ENCODE measurements at regions not wholly inside any gene's neighbourhood (a gene's known extent, or its start where the extent isn't known, plus 50 kb on each side); places are given as distances from the start of the nearest gene placed in this dataset.

DNA sequence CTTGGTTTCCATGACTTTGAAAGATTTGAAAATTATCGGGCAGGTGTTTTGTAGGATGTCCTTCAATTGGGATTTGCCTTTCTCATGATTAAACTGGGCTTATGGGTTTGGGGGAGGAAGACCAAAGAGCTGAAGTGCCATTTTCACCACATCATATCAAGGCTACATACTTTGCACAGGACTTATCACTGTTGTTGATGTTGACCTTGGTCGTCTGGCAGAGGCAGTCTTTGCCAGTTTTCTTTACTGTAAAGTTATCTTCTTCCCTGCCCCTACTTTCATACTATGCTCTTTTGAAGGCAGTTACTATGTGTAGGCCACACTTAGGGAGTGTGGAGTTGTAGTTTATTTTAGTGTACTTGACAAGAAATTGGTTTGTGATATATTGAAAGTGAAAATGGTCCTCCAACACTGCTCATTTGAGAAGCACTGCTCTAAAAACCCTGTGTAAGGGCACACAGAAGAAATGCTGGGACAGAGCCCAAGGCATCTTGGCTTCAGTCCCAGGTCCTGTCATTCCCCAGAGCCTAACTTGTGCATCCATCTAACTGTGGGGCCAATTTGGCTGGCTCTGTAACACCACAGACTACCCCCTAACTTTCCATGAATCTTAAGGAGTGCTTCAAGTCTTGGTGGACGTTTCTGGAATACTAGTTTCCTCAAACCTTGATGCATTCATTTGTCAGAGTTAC, 384.9 kb downstream of the KCNRG start:
- DNase-seq, result no peak

DNA sequence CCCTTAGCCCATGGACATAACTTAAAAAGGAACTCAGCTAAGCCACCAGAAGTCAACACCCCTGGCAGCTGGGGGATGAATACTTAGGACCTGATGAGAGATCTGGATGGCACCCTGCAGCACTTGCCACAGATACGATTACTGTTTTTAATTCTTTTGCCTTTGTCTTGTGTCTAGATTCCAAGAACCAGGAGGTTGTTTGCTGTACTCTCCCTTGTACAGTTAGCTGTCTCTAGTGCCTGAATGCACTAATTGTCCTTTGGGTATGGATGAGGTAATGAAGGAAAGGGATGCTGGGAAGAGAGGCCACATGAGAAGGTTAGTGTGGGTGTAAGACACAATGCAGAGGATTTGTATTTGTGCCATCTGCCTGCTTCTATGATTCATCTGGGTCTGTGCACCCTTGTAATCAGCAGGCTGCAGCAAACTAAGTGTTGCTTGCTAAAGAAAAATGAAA, 385.8 kb downstream of the KCNRG start:
- no peak for DNase-seq

DNA sequence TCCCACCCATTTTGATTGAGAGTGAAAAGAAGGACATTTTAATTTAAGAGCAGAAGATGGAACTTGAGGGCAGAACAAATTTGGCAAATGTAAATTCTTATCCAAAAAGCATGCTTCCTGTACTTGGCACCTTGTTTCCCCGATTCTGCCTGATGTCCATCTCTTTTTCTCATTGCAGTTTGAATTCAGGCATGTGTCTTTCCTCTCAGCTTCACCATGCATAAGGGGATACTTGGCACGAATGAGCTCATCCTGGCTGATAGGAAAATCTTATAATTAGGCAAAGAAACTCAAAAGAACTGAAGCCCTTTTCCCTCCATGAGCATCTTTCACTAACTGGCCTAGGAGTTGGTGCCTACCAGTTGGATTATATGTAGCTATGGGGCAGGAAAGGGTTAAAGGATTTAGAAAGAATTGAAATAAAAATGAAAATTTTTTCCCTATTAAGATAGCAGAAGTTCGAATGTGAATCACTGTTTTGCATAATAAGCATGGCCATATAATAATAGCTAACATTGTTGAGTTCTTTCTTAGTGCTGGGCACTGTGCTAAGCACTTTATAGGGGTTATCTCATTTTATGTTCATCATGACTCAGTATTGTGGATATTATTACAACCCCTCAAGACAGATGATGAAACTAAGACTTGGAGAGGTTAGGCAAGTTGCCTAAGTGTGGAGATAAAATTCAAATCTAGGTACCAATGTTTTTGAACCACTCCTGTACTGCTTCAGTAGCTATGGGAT, 386.6 kb downstream of the KCNRG start:
- no peak for DNase-seq

DNA sequence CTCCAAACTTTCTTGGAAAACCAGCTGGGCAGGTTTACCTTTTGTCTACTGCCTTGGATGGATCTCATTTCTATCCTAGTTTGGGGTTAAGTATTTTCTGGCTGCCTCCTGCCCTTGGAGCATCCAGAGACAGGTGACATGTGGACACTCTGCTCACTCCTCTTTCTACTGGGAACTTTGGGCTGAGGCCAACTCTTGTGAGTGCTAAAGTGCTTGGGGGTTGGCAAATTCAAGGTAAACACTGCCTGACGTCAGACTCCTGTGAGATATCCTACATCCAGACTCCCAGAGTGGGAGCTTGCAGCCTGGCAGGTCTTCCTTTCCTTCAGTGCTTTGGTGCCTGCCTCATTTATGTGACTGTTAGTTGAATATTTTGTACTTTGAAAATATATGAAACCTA, 388.1 kb downstream of the KCNRG start:
- DNase-seq, result no peak

DNA sequence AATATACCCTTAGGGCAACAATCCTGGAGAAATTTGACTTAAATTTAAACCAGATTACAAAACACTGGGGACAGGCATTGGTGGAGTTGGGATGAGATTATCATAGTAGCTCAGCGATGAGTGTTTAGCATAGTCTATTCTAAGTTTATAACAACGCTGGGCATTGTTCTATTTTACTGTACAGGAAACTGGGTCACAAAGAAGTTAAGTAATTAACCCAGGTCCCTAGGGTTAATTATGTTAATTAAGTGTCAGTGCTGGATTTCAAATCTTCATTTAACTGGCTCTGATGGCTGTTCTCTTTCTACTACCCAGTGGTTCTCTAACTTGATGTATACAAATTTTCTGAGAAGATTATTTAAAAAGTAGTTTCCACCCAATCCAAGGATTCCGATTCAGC, 388.9 kb downstream of the KCNRG start:
- no peak for DNase-seq

DNA sequence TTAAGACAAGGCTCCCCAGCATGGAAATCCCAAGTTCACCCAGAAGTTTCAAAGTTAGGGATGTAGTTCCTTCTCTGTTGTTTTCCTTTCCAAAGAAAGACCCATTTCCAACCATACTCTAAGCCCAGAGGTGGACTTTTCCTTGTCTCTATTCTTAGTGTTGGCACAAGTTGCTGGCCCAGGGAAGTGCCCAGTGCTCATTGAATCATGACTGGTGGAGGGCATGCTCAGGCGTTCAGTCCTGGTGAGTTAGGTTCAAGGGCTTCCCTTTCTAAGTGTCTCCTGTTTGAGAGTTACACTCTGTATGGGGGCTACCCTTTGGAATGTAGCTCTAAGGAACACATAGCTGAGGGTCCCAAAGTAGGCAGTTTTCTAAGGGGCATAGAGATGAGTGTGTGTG, 389.5 kb downstream of the KCNRG start:
- DNase-seq, result no peak

DNA sequence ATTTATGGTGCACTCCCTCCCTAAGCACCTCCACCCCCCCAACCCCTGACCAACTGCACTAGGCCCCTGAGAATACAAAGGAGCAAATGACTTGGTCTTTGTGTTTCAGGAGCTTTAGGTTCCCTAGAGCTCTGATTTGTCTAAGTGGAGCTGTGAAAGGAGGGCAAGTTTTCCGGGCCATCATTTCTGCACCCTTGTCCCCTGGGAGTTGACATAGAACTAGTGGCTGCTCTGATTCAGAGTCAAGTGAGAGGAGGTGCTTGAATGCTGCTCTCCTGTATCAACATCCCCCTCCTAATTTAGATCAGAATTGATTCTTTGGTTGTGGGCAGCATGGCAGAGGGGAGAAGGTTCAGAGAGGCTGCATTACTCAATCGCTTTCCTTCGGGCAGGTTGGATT, 391.6 kb downstream of the KCNRG start:
- DNase-seq, result no peak

DNA sequence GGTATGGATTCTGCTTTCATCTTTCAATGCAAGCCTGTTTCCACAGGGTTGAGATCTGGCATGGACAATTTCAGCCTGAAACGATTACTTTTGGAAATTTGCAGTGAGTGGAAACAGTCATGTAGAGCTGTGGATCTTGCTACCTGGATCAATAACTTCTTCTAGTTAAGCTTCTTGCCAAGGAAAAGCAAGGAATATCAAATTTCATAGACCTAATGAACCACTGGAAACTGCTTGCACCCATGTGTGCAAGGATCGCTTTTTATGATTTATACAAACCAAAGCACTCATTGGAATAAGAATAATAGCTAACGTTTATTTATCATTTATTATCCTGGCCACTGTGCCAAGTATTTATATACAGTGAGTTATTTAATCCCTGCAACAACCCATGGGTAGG, 392.8 kb downstream of the KCNRG start:
- DNase-seq, result no peak

DNA sequence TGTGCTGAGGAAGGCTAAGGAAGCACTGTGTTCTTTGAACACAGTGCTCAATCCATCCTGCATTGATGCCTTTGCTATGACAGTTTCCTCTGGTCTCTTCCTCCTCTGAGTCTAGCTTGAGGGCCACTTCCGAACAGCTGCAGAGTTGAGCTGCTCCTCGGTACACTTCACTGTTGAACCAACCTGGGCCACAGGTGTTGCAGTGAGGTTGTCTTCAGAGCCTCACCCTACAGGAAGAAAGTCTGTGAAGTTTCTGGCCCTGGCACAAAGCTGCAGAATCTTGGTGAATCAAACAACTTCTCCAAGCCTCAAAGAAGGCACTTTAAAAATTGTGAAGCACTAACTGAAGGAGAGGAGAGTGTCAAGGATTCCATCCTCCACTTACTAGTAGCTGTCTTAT, 394.0 kb downstream of the KCNRG start:
- DNase-seq, result no peak

DNA sequence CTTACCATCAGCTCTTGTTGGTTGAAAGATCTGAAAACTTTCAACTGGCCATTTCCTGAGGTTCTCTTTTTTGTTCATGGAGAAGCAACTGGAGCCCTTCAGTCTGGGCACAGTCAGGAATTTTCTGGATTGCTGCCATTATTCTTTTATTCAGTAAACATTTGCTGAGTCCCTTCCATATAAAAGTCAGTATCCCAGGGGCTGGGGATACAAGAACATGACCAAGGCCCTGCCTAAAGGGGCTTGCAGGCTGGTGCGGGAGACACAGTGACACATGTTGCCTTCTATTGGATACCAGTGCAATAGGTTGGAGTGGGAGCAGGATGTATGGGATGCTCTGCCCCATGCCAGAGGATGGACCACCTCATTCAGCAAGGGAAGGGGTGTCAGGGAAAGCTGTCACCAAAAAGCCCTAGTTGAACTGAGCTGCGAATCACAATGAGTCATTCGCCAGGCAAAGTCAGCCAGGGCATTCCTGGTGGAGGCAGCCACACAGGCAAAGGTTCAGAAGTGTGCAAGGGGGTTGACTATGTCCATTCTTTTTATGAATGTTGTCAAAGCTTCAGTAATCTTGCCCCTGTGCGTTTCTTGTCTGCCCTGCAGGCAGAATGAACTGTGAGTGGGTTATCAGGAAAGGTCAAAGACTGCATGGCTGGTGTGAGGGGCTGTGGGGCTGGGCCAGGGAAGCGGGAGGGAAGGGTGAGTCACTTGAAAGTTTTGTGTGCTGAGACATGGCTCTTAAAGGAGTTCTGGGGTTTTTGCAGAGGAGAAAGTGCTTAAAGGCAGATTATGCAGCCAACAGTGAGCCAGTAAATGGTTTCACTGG, 395.9 kb downstream of the KCNRG start:
- DNase-seq, result peak; percentile 4

DNA sequence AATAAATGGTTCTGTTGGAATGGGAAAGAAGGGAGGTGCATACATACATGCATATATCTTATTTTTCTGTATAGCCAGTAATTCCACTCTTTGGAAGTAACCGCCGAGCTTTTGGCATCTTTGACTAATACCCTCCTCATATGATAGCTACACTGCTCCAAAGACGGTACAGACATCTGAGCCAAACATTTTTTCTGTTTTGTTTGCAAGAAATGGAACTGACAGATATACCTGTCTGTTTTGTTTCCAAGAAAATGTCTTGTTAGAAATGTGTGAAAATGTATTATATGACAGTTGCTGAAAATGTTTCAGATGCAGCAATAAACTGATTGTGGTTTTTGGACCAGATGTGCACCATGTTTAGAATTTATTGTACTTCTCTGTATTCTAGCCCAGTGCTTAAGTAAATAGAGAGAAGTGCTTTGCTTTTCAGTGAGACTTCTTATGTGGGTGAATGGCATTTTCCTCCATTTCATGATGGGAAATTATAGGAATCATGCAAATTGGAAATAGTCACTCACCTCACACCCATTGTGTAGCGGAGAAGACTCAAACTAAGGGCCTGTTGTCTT, 396.9 kb downstream of the KCNRG start:
- no peak for DNase-seq

DNA sequence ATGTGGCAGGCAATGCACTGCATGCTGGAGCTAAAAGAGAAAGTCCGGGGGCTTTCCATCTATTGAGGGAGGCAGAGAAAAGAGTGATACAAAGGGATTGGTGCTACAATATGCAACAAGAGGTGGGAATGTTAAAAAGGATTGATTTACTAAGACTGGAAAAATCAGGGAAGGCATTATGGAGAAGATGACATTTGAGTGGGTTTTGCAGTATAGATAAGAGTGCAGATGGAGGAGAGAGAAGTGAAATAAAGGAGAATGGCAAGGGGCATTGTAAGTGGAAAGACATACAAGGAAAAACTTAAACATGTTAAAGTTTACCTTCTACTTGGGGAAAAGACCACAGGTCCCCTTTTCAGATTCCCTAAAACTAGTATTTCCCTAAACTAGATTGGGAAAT, 399.4 kb downstream of the KCNRG start:
- no peak for DNase-seq

DNA sequence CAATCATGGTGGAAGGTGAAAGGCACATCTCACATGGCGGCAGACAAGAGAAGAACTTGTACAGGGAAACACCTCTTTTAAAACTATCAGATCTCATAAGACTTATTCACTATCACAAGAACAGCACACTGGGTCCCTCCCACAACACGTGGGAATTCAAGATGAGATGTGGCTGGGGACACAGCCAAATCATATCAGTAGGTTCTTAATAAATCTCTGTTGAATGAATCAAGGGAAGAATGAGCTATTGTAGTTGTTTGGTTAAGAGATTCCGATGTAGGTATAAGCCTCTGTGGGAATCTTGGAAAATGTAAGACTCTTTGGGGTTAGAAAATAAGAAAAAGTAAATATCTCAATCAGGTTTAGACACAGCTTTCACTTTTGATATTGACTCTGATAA, 400.2 kb downstream of the KCNRG start:
- no peak for DNase-seq

DNA sequence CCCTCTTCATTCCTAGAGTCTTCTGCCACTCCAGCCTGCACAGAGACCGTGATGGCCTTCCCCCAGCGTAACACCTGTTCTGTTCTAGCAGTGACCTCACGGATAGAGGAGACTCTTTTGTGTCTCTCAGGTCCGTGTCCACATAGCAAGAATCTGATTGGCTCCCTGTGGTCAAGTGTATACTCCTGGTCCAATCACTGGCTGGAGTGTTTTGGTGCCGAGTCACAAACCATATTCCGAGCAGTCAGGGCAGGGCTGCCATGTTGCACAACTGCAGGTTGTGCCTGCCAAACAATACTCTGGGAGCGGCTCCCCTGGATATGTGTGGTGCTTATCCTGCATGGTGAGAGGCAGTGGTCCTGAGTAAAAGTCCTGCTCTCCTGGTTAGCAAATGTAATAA, 402.4 kb downstream of the KCNRG start:
- no peak for DNase-seq

DNA sequence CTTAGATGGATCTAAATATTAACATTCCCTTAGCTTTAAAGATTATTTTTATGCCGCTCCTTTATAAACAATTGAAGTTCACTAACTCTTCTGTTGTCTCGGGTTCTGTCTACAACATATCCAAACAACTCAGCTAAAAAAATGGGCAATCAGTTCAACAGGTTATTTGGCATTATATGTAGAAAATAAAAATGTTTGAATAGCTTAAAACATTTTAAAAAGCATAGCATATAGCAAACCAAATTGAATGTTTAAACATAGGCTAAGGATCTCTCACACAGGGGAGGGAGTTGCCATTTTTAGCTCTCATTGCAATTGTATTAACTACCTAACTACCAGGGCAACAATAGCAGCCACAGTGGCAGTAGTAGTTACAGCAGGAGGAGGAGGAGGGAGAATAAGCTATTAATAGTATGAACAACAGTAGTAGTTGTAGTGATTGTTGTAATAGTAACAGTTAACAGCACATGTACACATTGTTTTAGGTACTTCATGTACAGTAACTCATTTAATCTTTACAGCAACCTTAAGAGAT, 404.2 kb downstream of the KCNRG start:
- no peak for DNase-seq

DNA sequence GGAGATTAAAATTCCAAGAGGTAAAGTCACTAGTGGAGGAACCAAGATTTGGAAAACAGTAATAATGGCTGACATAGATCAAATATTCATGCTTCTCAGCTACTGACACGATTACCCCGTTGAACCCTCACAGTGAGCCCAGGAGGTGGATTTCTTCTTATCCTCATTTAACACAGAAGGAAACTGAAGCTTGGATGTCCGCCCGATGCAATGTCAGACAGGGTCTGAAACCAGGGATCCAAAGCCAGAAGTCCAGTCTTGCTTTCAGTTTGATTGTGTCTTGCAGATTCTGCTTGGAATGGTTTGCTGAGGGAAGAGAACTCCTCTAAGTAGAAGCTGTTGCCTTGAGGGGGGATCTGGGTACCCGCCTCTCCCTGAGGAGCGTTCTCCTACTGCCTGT, 404.7 kb downstream of the KCNRG start:
- no peak for DNase-seq

DNA sequence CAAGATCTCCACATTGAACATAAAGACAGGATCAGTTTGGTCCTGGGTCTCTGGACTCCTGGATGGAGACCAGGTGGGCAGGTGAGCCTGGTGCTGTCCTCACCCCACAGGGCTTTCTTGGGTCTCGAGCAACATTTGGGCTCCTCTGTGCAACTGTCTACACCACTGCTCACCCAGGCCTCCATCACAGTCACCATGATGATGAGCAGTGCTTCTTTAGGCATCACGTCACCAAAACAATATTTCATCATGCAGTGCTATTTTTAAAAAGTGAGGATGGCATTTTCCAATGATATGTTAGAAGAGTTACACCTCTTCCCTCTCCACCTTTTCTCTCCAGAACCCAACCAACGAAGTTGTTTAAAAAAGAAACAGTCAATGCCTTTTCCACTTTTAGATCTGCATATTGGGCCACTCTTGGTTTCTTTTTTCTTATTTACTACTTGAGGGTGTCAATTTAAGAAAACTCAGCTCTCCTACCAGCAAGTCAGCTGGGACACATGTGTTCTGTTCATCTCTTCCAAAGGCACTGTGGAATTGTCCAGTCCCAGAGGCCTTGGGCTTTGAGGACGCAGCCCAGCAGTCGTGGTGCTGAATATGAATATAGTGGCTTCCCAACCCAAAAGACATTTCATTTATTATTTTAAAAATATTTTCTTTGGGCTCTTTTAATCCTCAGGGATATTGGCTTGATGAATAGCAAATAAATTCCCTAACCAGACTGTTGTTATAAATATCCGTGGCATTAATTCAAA, 405.7 kb downstream of the KCNRG start:
- no peak for DNase-seq

DNA sequence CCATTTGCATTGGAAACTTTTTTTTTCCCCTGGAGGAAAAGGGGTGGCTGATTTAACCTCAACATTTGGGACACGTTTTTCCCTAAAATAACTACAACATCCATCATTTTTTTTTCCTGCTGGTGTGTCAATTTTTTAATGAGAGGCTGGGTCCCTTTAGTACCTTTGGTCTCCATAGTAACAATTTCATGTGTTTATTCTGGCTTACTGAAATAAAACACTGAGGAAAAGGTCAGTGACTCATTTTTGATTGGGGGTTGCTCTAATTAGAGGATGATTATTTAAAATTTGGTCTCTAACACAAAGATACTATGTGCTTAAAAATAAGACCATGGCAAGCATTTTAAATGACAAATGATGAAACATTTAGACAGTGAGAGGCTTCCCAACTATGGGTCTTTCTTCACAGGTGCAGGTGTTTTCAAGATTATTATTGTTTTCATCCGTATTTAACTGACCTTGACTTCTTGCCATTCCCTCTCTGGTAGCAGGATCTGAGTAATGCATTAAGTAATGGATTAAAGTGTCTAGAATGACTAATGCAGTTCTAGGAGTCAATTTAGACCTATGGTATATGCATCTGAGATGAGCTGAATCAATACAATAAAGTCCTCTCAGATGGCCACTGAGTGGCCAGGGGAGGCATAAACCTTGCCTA, 406.4 kb downstream of the KCNRG start:
- DNase-seq, result no peak

DNA sequence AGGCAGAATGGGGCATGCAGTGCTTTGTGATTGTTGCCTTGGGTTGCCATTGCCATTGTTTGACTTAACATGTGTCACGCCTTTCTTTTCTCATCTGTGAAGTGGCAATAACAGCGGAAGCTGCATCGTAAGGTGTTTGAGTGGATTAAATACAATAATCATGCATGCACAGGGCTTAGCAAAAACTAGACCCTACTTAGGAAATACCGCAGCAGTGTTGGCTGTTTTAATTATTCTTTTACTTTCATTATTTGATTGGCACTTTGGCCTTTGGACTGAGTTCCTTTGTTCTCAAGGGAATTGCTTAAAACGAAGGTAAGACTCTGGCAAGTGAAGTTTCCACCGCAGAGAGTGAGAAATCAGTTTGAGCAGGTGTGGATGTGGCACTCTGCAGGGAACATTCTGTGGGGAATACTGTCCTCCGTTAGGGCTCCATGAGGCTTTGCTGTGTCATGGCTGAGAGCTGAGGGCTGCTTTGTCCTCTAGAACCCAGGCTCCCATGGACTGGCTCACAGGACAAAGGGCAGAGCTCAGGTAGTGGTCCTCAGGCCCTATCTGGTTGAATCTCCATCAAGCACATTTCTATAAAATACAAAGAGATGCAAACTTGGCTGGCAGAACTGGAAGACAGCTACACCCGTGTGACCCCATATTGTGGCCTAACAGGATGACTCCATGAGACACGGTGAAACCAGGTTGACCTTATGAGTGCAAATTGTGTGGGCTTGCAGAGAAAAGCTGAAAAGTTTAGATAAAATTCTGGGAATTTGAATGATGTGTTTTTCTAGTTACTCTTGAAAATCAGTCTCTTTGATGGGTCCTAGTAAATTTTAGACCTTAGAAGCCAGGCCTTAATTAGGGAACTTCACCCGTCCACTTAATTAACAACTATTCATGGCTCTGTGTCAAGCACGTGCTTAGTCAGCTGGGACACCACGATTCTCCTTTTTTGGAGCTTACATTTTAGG, 407.2 kb downstream of the KCNRG start:
- no peak for DNase-seq

DNA sequence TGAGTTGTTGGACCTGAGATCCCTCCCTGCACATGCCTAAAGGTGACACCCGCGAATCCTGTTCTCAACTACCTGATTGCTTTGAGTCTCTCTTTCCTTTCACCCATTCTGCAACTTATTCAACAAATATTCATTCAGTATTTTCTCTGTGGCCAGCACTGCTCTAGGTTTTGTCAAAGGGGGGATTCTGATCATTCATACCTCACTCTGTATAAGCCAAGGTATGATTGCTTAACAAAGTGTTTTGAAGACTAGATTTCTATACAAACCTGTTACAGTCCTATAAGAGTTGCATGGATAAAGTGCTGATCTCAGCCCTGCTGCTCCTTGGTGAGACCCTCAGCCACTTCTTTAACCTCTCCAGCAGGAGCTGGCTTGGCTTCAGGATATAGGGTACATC, 409.7 kb downstream of the KCNRG start:
- no peak for DNase-seq

DNA sequence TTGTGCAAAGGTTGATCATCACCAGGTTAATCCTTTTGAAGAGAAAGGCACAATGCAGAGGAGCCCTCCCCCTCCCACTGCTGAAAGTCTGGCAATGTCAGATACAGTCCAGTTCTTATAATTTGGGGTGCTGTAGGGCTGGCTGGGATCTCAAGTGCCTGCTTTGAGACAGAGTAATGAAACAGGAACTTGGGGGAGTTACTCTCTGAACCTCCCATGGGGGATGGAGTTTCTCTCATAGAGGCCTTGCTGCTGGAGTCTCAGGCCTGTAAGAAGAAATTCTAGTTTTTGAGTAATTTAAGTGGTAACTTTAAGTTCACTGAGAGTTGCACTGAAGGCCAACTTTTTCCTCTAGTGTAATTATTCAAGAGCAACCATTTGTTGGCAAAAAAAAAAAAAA, 410.5 kb downstream of the KCNRG start:
- no peak for DNase-seq
